ENCODE measurements at regions not wholly inside any gene's neighbourhood (a gene's known extent, or its start where the extent isn't known, plus 50 kb on each side); places are given as distances from the start of the nearest gene placed in this dataset.

GRCh38 chr14:61894452-61895077 is 132.3 kb downstream of the SNAPC1 start:
- peak; percentile 87 for TF ChIP-seq CTCF (IDR thresholded peaks at IDR 0.05)

GRCh38 chr14:61897300-61897699 is 135.1 kb downstream of the SNAPC1 start:
- TF ChIP-seq CTCF (IDR thresholded peaks at IDR 0.05), result no peak

- TF ChIP-seq CTCF (IDR thresholded peaks at IDR 0.05), result no peak
Observed at GRCh38 chr14:61898568-61898967, 136.3 kb downstream of the SNAPC1 start.

GRCh38 chr14:61899497-61899896 is 137.3 kb downstream of the SNAPC1 start:
- TF ChIP-seq CTCF (IDR thresholded peaks at IDR 0.05), result no peak

GRCh38 chr14:61904946-61905345 is 142.7 kb downstream of the SNAPC1 start:
- TF ChIP-seq CTCF (IDR thresholded peaks at IDR 0.05), result no peak

GRCh38 chr14:61911574-61911973 is 149.4 kb downstream of the SNAPC1 start:
- no peak for TF ChIP-seq CTCF (IDR thresholded peaks at IDR 0.05)

GRCh38 chr14:61918998-61919397 is 156.8 kb downstream of the SNAPC1 start:
- no peak for TF ChIP-seq CTCF (IDR thresholded peaks at IDR 0.05)

GRCh38 chr14:61923348-61923747 is 161.1 kb downstream of the SNAPC1 start:
- no peak; the same call in 1 of the 2 replicates for TF ChIP-seq CTCF (IDR thresholded peaks at IDR 0.05)

Measured in LNCAP (cell line).